A673 (cell line): ENCODE measurements at regions not wholly inside any gene's neighbourhood (a gene's known extent, or its start where the extent isn't known, plus 50 kb on each side); places are given as distances from the start of the nearest gene placed in this dataset.
"Not testable (repeated sequence)": the region's sequence is repeated elsewhere in the genome, so short reads cannot be mapped to it uniquely, and the experiment has no call there.

Source experiments
- EZH2 ChIP-seq: fragments of 200-600 bp; sonication (generic); IDR thresholded peaks from 2 replicates; pipeline ENCODE4 v1.6.1; 2017; ENCODE audit warnings: borderline replicate concordance, low read depth, mild to moderate bottlenecking, mixed read lengths, antibody characterized with exemption, low read length; ENCODE audit not compliant: poor library complexity, severe bottlenecking
- TF ChIP-seq, protein P1 (sequence below): fragments of 300-800, 200-600 bp; sonication (generic); conservative IDR thresholded peaks from 2 replicates; pipeline ENCODE4 v1.5.1; 2017; ENCODE audit warnings: low read depth, mild to moderate bottlenecking, antibody characterized with exemption, low read length, moderate library complexity, mixed read lengths

DNA sequence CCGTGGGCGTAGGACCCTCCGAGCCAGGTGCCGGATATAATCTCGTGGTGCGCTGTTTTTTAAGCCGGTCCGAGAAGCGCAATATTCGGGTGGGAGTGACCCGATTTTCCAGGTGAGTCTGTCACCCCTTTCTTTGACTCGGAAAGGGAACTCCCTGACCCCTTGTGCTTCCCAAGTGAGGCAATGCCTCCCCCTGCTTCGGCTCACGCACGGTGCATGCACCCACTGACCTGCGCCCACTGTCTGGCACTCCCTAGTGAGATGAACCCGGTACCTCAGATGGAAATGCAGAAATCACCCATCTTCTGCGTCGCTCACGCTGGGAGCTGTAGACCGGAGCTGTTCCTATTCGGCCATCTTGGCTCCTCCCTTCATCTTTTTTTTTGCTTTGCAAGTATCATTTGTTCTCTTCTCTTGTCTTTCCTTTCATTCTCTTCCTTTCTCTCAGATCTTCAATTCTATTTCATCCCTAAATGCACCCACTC is 50.2 kb upstream of the CSNK1A1L start:
- TF ChIP-seq, protein P1, sequence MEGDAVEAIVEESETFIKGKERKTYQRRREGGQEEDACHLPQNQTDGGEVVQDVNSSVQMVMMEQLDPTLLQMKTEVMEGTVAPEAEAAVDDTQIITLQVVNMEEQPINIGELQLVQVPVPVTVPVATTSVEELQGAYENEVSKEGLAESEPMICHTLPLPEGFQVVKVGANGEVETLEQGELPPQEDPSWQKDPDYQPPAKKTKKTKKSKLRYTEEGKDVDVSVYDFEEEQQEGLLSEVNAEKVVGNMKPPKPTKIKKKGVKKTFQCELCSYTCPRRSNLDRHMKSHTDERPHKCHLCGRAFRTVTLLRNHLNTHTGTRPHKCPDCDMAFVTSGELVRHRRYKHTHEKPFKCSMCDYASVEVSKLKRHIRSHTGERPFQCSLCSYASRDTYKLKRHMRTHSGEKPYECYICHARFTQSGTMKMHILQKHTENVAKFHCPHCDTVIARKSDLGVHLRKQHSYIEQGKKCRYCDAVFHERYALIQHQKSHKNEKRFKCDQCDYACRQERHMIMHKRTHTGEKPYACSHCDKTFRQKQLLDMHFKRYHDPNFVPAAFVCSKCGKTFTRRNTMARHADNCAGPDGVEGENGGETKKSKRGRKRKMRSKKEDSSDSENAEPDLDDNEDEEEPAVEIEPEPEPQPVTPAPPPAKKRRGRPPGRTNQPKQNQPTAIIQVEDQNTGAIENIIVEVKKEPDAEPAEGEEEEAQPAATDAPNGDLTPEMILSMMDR = not testable (repeated sequence)
- not testable (repeated sequence) for TF ChIP-seq EZH2
